GM12865 (cell line): ENCODE measurements at regions not wholly inside any gene's neighbourhood (a gene's known extent, or its start where the extent isn't known, plus 50 kb on each side); places are given as distances from the start of the nearest gene placed in this dataset.

Source experiments
- DNase-seq: peaks from one replicate; pipeline ENCODE4 v3.0.0; 2010; ENCODE audit warnings: low read depth
- H3K4me3 ChIP-seq: 2 replicates; pipeline ENCODE4 v1.5.1; 2011; ENCODE audit warnings: mild to moderate bottlenecking, low read depth, low read length, control low read depth
- TF ChIP-seq, protein P1 (sequence below): IDR thresholded peaks from 2 replicates; pipeline ENCODE4 v1.5.1; 2011; ENCODE audit warnings: low read length, control low read depth, low read depth, inconsistent platforms; ENCODE audit not compliant: insufficient read depth; ENCODE audit errors: missing control alignments

DNA sequence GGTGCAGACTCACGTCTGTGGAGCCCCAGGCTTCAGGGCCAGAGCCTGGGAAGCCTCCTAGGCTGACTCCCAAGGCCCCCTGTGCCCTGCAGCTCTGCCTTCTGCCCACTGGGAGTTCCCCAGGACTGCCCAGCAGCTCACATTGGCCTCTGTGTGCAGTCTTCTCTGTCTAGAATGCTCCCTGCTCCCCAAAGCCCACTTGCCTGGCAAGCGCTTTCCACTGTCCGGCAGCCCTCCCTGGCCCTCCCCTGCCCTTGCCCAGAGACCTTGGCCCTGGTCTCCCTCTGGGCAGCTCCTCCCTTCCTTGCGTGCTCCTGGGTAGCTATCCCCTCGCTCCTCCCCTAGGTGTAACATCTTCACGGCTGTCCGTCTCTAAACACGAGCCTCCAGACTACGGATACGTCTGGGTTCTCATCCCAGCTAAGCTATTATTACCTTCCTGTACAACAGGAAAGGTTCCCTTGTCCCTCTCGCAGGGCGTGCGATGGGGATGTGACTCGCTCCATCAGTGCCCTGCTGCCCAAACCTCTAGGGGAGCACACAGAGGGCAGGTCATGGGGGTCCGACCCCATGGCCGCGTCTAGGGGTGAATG is 325.5 kb upstream of the RTL1 start:
- no peak for DNase-seq
- H3K4me3 ChIP-seq = no peak overlapping the region
- TF ChIP-seq, protein P1, sequence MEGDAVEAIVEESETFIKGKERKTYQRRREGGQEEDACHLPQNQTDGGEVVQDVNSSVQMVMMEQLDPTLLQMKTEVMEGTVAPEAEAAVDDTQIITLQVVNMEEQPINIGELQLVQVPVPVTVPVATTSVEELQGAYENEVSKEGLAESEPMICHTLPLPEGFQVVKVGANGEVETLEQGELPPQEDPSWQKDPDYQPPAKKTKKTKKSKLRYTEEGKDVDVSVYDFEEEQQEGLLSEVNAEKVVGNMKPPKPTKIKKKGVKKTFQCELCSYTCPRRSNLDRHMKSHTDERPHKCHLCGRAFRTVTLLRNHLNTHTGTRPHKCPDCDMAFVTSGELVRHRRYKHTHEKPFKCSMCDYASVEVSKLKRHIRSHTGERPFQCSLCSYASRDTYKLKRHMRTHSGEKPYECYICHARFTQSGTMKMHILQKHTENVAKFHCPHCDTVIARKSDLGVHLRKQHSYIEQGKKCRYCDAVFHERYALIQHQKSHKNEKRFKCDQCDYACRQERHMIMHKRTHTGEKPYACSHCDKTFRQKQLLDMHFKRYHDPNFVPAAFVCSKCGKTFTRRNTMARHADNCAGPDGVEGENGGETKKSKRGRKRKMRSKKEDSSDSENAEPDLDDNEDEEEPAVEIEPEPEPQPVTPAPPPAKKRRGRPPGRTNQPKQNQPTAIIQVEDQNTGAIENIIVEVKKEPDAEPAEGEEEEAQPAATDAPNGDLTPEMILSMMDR = no peak

DNA sequence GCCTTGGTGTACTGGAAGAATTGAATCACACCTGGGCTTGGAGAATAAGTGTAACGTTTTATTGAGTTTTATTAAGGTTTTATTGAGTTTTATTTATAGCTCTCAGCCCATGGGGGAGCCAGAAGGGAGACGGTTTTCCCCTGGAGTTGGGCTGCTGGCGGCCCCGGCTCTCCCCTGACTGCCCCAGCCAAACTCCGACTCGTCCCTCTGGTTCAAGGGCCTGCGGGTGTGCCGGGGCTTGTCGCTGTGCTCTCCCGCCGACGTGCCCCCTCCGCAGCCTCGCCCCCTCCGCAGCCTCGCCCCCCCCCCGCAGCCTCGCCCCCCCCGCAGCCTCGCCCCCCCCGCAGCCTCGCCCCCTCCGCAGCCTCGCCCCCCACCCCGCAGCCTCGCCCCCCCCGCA is 326.1 kb upstream of the RTL1 start:
- H3K4me3 ChIP-seq = no peak overlapping the region
- TF ChIP-seq, protein P1 = no peak
- DNase-seq = no peak

DNA sequence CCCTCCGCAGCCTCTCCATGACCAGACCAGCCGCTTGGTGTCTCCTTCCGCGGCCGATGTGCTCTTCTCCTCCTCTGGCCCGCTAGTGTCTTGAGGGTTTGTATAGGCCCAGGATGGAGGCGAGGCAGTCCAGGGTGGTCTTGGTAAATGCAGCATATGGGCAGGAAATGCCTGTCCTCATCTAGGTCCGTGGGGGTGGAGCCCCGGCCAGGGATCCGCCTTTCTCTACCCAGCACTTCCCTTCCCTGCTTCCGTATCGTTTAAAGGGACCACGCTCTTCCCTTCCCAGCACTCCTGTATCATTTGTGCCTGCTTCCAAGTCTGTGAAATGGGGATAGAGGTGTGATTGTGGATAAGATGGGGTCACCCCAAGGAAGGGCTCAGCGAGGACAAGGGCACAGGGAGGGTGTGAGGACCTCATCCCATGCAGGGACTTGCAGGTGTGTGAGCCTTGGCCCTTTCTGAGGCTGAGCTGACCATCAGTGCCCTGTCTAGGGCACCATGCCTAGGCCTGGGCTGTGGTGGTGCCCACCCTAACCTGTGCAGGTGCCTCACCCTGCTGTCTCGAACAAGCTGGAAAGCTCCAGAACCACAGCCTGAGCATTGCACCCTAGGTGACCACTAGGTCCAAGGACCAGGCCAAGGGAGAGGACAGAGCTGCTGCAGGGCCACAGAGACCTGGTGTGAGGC is 326.8 kb upstream of the RTL1 start:
- H3K4me3 ChIP-seq = no peak overlapping the region
- DNase-seq = no peak
- TF ChIP-seq, protein P1 = no peak

DNA sequence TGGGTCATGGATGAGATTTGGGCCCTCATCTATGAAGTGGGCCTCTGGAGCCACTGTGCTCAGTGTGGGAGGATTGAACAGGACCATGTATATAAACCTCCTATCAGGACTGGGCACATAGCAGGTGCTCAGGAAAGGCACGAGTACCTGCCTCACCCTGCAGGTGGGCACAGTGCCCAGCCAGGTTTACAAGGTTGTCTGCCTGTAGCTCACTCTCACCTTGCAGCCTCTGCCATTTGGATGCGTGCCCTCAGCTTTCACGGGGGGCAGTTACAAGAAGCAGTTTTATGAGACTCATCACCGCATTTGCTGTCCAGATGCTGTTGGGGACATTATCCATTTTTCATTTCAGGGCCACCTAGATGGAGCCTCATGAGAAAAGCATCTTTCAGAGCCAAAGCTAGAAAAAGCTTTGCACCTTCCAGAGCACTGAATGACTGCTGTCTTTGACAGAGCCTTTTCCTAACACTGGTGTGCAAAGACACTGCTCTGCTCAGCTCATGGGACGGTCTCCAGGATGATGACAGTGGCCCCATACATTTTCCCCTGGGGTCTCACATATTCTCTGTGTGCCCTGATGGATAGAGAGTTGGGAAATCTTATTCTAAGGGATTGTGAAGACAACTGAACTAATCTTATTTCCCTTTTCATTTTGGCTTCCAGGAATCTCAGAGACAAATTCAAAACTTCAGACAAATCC is 327.5 kb upstream of the RTL1 start:
- no peak for DNase-seq
- no peak overlapping the region for H3K4me3 ChIP-seq
- TF ChIP-seq, protein P1 = no peak

DNA sequence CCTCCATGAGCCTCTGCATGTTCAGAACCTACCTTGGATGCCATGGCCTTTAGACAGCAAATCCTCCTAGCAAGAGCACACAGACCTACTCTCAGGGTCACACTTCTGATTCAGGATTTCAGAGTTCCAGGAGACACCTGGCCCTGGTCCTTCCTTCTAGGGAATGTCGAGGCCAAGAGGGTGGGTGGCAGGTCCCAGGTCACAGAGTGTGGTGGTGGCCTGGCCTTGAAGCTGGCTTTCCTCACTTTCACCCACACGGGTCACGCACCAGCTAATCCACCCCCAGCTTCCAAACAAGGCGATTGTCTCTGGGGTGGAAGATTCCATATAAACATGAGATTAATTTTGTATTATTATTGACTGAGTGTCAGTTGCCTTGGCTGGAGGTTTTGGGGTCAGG is 328.3 kb upstream of the RTL1 start:
- no peak overlapping the region for H3K4me3 ChIP-seq
- TF ChIP-seq, protein P1 = no peak
- no peak for DNase-seq

DNA sequence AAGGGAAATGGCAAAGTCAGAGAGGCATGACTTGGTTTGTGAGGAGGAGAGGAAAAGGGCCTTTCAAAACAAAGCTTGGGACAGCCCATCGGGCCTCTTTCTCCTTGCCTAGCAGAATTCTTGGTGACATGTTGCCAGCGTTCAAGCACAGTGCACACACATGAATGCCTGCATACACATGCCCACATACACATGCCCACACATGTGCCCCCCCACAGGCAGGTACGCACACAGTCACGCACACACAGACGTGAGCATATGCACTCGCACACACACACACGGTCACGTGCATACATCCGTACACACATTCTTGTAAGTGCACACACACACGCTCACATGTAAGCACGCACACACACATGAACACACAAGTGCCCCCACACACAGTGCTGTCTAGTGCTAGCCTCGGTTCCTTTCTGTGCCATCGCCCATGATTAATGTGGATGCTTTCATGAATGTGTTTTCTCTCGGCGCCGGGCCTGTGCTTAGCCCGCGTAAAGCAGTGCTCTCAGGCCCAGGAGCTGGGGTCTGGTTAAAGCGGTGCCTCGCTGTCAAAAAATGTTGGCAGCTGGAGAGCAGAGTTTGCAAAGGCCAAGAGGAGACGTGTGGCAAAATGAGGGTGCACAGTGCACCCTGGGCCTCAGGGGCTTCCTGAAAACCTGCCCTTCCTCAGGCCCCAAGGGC is 328.8 kb upstream of the DIO3 start:
- no peak overlapping the region for H3K4me3 ChIP-seq
- TF ChIP-seq, protein P1 = no peak
- no peak for DNase-seq
